ENCODE measurements at regions not wholly inside any gene's neighbourhood (a gene's known extent, or its start where the extent isn't known, plus 50 kb on each side); places are given as distances from the start of the nearest gene placed in this dataset.
"Not testable (repeated sequence)": the region's sequence is repeated elsewhere in the genome, so short reads cannot be mapped to it uniquely, and the experiment has no call there.

GRCh38 chr4:126395664-126396063 lies 1080.9 kb downstream of the FAT4 start:
- no peaks in the 10 kb centered on the region for H3K4me1 ChIP-seq (ENCODE audit: control insufficient read depth in 3 of 3, insufficient read depth in 3 of 3, low read length in 3 of 3)
- H3K27ac ChIP-seq (ENCODE audit: low read depth, low read length): no peak overlapping the region
- no peak overlapping the region for H3K9ac ChIP-seq (ENCODE audit: low read depth in 1 of 3, low read length in 3 of 3)
- no peaks in the 10 kb centered on the region for H3K9me3 ChIP-seq (ENCODE audit: control insufficient read depth in 3 of 3, low read length in 3 of 3)
- H3K27me3 ChIP-seq (ENCODE audit: control insufficient read depth in 3 of 3, insufficient read depth in 3 of 3, low read length in 3 of 3): no peaks in the 10 kb centered on the region
- no peak overlapping the region for H3K4me3 ChIP-seq (ENCODE audit: low read length in 3 of 3)
- no peaks in the 10 kb centered on the region for H3K36me3 ChIP-seq (ENCODE audit: control insufficient read depth in 3 of 3, insufficient read depth in 3 of 3, low read length in 3 of 3)

- no peak overlapping the region for H3K9ac ChIP-seq (ENCODE audit: low read depth in 1 of 3, low read length in 3 of 3)
Observed at GRCh38 chr4:126396121-126396520, 1081.4 kb downstream of the FAT4 start.

GRCh38 chr4:126396703-126397102 lies 1081.9 kb downstream of the FAT4 start:
- Histone ChIP-seq H3K27ac (ENCODE audit: low read depth, low read length) (no peak overlapping the region), H3K9me3 (ENCODE audit: control insufficient read depth in 3 of 3, low read length in 3 of 3) (no peaks in the 10 kb centered on the region), H3K4me3 (ENCODE audit: low read length in 3 of 3) (no peak overlapping the region), H3K36me3 (ENCODE audit: control insufficient read depth in 3 of 3, insufficient read depth in 3 of 3, low read length in 3 of 3) (no peaks in the 10 kb centered on the region), H3K27me3 (ENCODE audit: control insufficient read depth in 3 of 3, insufficient read depth in 3 of 3, low read length in 3 of 3) (no peaks in the 10 kb centered on the region), H3K4me1 (ENCODE audit: control insufficient read depth in 3 of 3, insufficient read depth in 3 of 3, low read length in 3 of 3) (no peaks in the 10 kb centered on the region), H3K9ac (ENCODE audit: low read depth in 1 of 3, low read length in 3 of 3) (no peak overlapping the region)

More at GRCh38 chr4:126396121-126396520, 1081.4 kb downstream of the FAT4 start:
- no peaks in the 10 kb centered on the region for H3K9me3 ChIP-seq (ENCODE audit: control insufficient read depth in 3 of 3, low read length in 3 of 3)
- H3K27me3 ChIP-seq (ENCODE audit: control insufficient read depth in 3 of 3, insufficient read depth in 3 of 3, low read length in 3 of 3): no peaks in the 10 kb centered on the region
- no peaks in the 10 kb centered on the region for H3K36me3 ChIP-seq (ENCODE audit: control insufficient read depth in 3 of 3, insufficient read depth in 3 of 3, low read length in 3 of 3)
- no peak overlapping the region for H3K27ac ChIP-seq (ENCODE audit: low read depth, low read length)
- H3K4me3 ChIP-seq (ENCODE audit: low read length in 3 of 3): no peak overlapping the region
- H3K4me1 ChIP-seq (ENCODE audit: control insufficient read depth in 3 of 3, insufficient read depth in 3 of 3, low read length in 3 of 3): no peaks in the 10 kb centered on the region

GRCh38 chr4:126404549-126404948 lies 1089.8 kb downstream of the FAT4 start:
- H3K9me3 ChIP-seq (ENCODE audit: control insufficient read depth in 3 of 3, low read length in 3 of 3): no peaks in the 10 kb centered on the region
- no peak overlapping the region for H3K27ac ChIP-seq (ENCODE audit: low read depth, low read length)
- H3K36me3 ChIP-seq (ENCODE audit: control insufficient read depth in 3 of 3, insufficient read depth in 3 of 3, low read length in 3 of 3): no peaks in the 10 kb centered on the region
- H3K4me3 ChIP-seq (ENCODE audit: low read length in 3 of 3): no peak overlapping the region
- no peaks in the 10 kb centered on the region for H3K4me1 ChIP-seq (ENCODE audit: control insufficient read depth in 3 of 3, insufficient read depth in 3 of 3, low read length in 3 of 3)
- H3K27me3 ChIP-seq (ENCODE audit: control insufficient read depth in 3 of 3, insufficient read depth in 3 of 3, low read length in 3 of 3): no peaks in the 10 kb centered on the region
- no peak overlapping the region for H3K9ac ChIP-seq (ENCODE audit: low read depth in 1 of 3, low read length in 3 of 3)

- Histone ChIP-seq H3K27me3 (ENCODE audit: control insufficient read depth in 3 of 3, insufficient read depth in 3 of 3, low read length in 3 of 3) (no peaks in the 10 kb centered on the region), H3K9ac (ENCODE audit: low read depth in 1 of 3, low read length in 3 of 3) (no peak overlapping the region), H3K36me3 (ENCODE audit: control insufficient read depth in 3 of 3, insufficient read depth in 3 of 3, low read length in 3 of 3) (no peaks in the 10 kb centered on the region), H3K4me1 (ENCODE audit: control insufficient read depth in 3 of 3, insufficient read depth in 3 of 3, low read length in 3 of 3) (no peaks in the 10 kb centered on the region), H3K27ac (ENCODE audit: low read depth, low read length) (no peak overlapping the region), H3K4me3 (ENCODE audit: low read length in 3 of 3) (no peak overlapping the region), H3K9me3 (ENCODE audit: control insufficient read depth in 3 of 3, low read length in 3 of 3) (no peaks in the 10 kb centered on the region)
Observed at GRCh38 chr4:126405369-126405982, 1090.7 kb downstream of the FAT4 start.

GRCh38 chr4:126409746-126410145 lies 1095.0 kb downstream of the FAT4 start:
- Histone ChIP-seq H3K36me3 (ENCODE audit: control insufficient read depth in 3 of 3, insufficient read depth in 3 of 3, low read length in 3 of 3) (no peaks in the 10 kb centered on the region), H3K9ac (ENCODE audit: low read depth in 1 of 3, low read length in 3 of 3) (no peak overlapping the region), H3K27ac (ENCODE audit: low read depth, low read length) (no peak overlapping the region), H3K4me3 (ENCODE audit: low read length in 3 of 3) (no peak overlapping the region), H3K9me3 (ENCODE audit: control insufficient read depth in 3 of 3, low read length in 3 of 3) (no peaks in the 10 kb centered on the region), H3K4me1 (ENCODE audit: control insufficient read depth in 3 of 3, insufficient read depth in 3 of 3, low read length in 3 of 3) (no peaks in the 10 kb centered on the region), H3K27me3 (ENCODE audit: control insufficient read depth in 3 of 3, insufficient read depth in 3 of 3, low read length in 3 of 3) (no peaks in the 10 kb centered on the region)

- H3K27me3 ChIP-seq (ENCODE audit: control insufficient read depth in 3 of 3, insufficient read depth in 3 of 3, low read length in 3 of 3): no peaks in the 10 kb centered on the region
- no peak overlapping the region for H3K27ac ChIP-seq (ENCODE audit: low read depth, low read length)
- H3K4me3 ChIP-seq (ENCODE audit: low read length in 3 of 3): no peak overlapping the region
- H3K4me1 ChIP-seq (ENCODE audit: control insufficient read depth in 3 of 3, insufficient read depth in 3 of 3, low read length in 3 of 3): no peaks in the 10 kb centered on the region
- H3K9me3 ChIP-seq (ENCODE audit: control insufficient read depth in 3 of 3, low read length in 3 of 3): no peaks in the 10 kb centered on the region
- no peaks in the 10 kb centered on the region for H3K36me3 ChIP-seq (ENCODE audit: control insufficient read depth in 3 of 3, insufficient read depth in 3 of 3, low read length in 3 of 3)
- no peak overlapping the region for H3K9ac ChIP-seq (ENCODE audit: low read depth in 1 of 3, low read length in 3 of 3)
Observed at GRCh38 chr4:126411047-126411446, 1096.3 kb downstream of the FAT4 start.

GRCh38 chr4:126412310-126412709 lies 1097.6 kb downstream of the FAT4 start:
- H3K27me3 ChIP-seq (ENCODE audit: control insufficient read depth in 3 of 3, insufficient read depth in 3 of 3, low read length in 3 of 3); H3K4me1 ChIP-seq (ENCODE audit: control insufficient read depth in 3 of 3, insufficient read depth in 3 of 3, low read length in 3 of 3); H3K9ac ChIP-seq (ENCODE audit: low read depth in 1 of 3, low read length in 3 of 3); H3K4me3 ChIP-seq (ENCODE audit: low read length in 3 of 3); H3K9me3 ChIP-seq (ENCODE audit: control insufficient read depth in 3 of 3, low read length in 3 of 3); H3K27ac ChIP-seq (ENCODE audit: low read depth, low read length); H3K36me3 ChIP-seq (ENCODE audit: control insufficient read depth in 3 of 3, insufficient read depth in 3 of 3, low read length in 3 of 3): not testable (repeated sequence)

GRCh38 chr4:126414741-126415140 lies 1100.0 kb downstream of the FAT4 start:
- Histone ChIP-seq H3K9ac (ENCODE audit: low read depth in 1 of 3, low read length in 3 of 3) (no peak overlapping the region), H3K27me3 (ENCODE audit: control insufficient read depth in 3 of 3, insufficient read depth in 3 of 3, low read length in 3 of 3) (no peaks in the 10 kb centered on the region), H3K4me1 (ENCODE audit: control insufficient read depth in 3 of 3, insufficient read depth in 3 of 3, low read length in 3 of 3) (no peaks in the 10 kb centered on the region), H3K9me3 (ENCODE audit: control insufficient read depth in 3 of 3, low read length in 3 of 3) (no peaks in the 10 kb centered on the region), H3K4me3 (ENCODE audit: low read length in 3 of 3) (no peak overlapping the region), H3K27ac (ENCODE audit: low read depth, low read length) (no peak overlapping the region), H3K36me3 (ENCODE audit: control insufficient read depth in 3 of 3, insufficient read depth in 3 of 3, low read length in 3 of 3) (no peaks in the 10 kb centered on the region)

GRCh38 chr4:126419266-126419665 lies 1104.5 kb downstream of the FAT4 start:
- H3K27ac ChIP-seq (ENCODE audit: low read depth, low read length): no peak overlapping the region
- H3K4me3 ChIP-seq (ENCODE audit: low read length in 3 of 3): no peak overlapping the region
- H3K9me3 ChIP-seq (ENCODE audit: control insufficient read depth in 3 of 3, low read length in 3 of 3): peaks cover 0 to 3% (median 0%) of the 10 kb centered on the region in 3 donors
- H3K9ac ChIP-seq (ENCODE audit: low read depth in 1 of 3, low read length in 3 of 3): no peak overlapping the region
- H3K4me1 ChIP-seq (ENCODE audit: control insufficient read depth in 3 of 3, insufficient read depth in 3 of 3, low read length in 3 of 3): no peaks in the 10 kb centered on the region
- H3K27me3 ChIP-seq (ENCODE audit: control insufficient read depth in 3 of 3, insufficient read depth in 3 of 3, low read length in 3 of 3): no peaks in the 10 kb centered on the region
- H3K36me3 ChIP-seq (ENCODE audit: control insufficient read depth in 3 of 3, insufficient read depth in 3 of 3, low read length in 3 of 3): no peaks in the 10 kb centered on the region
